ENCODE measurements at regions not wholly inside any gene's neighbourhood (a gene's known extent, or its start where the extent isn't known, plus 50 kb on each side); places are given as distances from the start of the nearest gene placed in this dataset.

- Histone ChIP-seq H3K4me2 (ENCODE audit: low read depth, low read length, poor library complexity, severe bottlenecking) (no peak overlapping the region), H3K9ac (ENCODE audit: low read depth, low read length, poor library complexity, severe bottlenecking) (no peak overlapping the region), H3K9me3 (ENCODE audit: insufficient read depth, low read depth, low read length) (no peaks in the 10 kb centered on the region), H3K36me3 (ENCODE audit: insufficient read depth, low read length) (no peaks in the 10 kb centered on the region), H4K20me1 (ENCODE audit: insufficient read depth, low read length, poor library complexity, severe bottlenecking) (no peaks in the 10 kb centered on the region), H3F3A (ENCODE audit: low read depth) (no peaks in the 10 kb centered on the region), H3K79me2 (ENCODE audit: insufficient read depth, low read length) (no peaks in the 10 kb centered on the region), H3K4me3 (ENCODE audit: low read length, poor library complexity, severe bottlenecking) (no peak overlapping the region), H2AFZ (ENCODE audit: low read length) (no peak overlapping the region), H3K27me3 (ENCODE audit: insufficient read depth, low read length, poor library complexity, severe bottlenecking) (no peaks in the 10 kb centered on the region), H3K4me1 (ENCODE audit: insufficient read depth, low read length, poor library complexity, severe bottlenecking) (no peaks in the 10 kb centered on the region), H3K9me2 (replicated peaks; ENCODE audit: low read depth, low read length) (no peaks in the 10 kb centered on the region)
- TF ChIP-seq EZH2phosphoT487 (IDR thresholded peaks at IDR 0.05; ENCODE audit: borderline replicate concordance) = no peak
- TF ChIP-seq, protein P1, sequence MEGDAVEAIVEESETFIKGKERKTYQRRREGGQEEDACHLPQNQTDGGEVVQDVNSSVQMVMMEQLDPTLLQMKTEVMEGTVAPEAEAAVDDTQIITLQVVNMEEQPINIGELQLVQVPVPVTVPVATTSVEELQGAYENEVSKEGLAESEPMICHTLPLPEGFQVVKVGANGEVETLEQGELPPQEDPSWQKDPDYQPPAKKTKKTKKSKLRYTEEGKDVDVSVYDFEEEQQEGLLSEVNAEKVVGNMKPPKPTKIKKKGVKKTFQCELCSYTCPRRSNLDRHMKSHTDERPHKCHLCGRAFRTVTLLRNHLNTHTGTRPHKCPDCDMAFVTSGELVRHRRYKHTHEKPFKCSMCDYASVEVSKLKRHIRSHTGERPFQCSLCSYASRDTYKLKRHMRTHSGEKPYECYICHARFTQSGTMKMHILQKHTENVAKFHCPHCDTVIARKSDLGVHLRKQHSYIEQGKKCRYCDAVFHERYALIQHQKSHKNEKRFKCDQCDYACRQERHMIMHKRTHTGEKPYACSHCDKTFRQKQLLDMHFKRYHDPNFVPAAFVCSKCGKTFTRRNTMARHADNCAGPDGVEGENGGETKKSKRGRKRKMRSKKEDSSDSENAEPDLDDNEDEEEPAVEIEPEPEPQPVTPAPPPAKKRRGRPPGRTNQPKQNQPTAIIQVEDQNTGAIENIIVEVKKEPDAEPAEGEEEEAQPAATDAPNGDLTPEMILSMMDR (conservative IDR thresholded peaks at IDR 0.05; ENCODE audit: low read length) = no peak
These were observed 352.9 kb upstream of the ROBO2 start for GRCh38 chr3:76687019-76687418.

DNA sequence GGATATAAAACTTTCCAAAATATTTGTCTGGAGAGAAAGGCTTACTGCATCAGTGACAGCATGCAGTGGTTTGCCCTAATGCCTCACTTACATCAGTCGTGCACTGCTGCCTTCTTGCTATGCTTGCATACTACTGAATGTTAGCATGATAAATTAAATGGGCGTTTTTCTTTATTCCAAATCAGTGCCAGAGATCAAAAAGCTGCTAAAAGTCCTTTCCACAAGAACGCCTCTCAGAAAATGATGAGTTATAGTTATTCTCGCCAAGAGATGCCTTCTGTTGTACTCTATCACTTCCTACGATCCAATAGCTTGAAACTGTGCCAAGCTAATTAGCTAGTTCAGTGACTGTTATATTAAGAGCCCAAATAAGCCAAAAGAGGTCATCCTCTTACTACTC lies 345.8 kb upstream of the ROBO2 start:
- Histone ChIP-seq H3K79me2 (ENCODE audit: insufficient read depth, low read length) (no peaks in the 10 kb centered on the region), H3K4me3 (ENCODE audit: low read length, poor library complexity, severe bottlenecking) (no peak overlapping the region), H3K36me3 (ENCODE audit: insufficient read depth, low read length) (no peaks in the 10 kb centered on the region), H2AFZ (ENCODE audit: low read length) (no peak overlapping the region), H3K27me3 (ENCODE audit: insufficient read depth, low read length, poor library complexity, severe bottlenecking) (peaks cover 3% of the 10 kb centered on the region), H3K9me2 (replicated peaks; ENCODE audit: low read depth, low read length) (no peaks in the 10 kb centered on the region), H3K9me3 (ENCODE audit: insufficient read depth, low read depth, low read length) (no peaks in the 10 kb centered on the region), H3K4me1 (ENCODE audit: insufficient read depth, low read length, poor library complexity, severe bottlenecking) (no peaks in the 10 kb centered on the region), H4K20me1 (ENCODE audit: insufficient read depth, low read length, poor library complexity, severe bottlenecking) (no peaks in the 10 kb centered on the region), H3K4me2 (ENCODE audit: low read depth, low read length, poor library complexity, severe bottlenecking) (no peak overlapping the region), H3K9ac (ENCODE audit: low read depth, low read length, poor library complexity, severe bottlenecking) (no peak overlapping the region), H3F3A (ENCODE audit: low read depth) (no peaks in the 10 kb centered on the region)
- TF ChIP-seq, protein P1 (conservative IDR thresholded peaks at IDR 0.05; ENCODE audit: low read length) = no peak
- TF ChIP-seq EZH2phosphoT487 (IDR thresholded peaks at IDR 0.05; ENCODE audit: borderline replicate concordance) = no peak

DNA sequence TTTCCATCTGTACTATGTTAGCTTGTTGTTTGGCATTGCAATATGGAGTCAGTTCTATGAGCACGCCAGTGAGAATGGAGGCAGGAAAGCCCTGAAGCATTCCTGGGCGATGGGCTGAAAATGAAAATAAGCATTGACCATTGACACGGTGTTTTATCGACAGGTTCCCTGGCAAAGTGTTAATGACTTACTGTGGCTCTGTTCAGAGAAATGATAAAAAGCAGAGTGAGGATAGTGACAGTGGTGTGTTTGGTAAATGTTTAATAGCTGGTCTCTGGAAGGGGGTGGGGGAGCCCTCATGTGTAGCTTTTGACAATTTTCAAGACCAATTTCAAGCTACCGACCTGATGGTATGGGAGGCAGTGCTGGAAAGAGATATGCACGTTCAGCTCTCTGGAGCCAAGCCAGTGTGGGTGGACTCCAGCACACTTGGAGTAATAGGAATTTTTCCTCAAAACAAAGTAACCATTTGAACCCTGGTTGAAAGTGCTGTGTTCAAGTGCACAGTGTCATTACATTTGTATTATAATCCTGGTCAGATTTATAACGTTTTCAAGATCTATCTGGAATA lies 341.7 kb upstream of the ROBO2 start:
- Histone ChIP-seq H3F3A (ENCODE audit: low read depth) (no peaks in the 10 kb centered on the region), H3K4me2 (ENCODE audit: low read depth, low read length, poor library complexity, severe bottlenecking) (no peak overlapping the region), H3K27me3 (ENCODE audit: insufficient read depth, low read length, poor library complexity, severe bottlenecking) (peaks cover 3% of the 10 kb centered on the region), H2AFZ (ENCODE audit: low read length) (no peak overlapping the region), H3K4me3 (ENCODE audit: low read length, poor library complexity, severe bottlenecking) (no peak overlapping the region), H3K9ac (ENCODE audit: low read depth, low read length, poor library complexity, severe bottlenecking) (no peak overlapping the region), H3K4me1 (ENCODE audit: insufficient read depth, low read length, poor library complexity, severe bottlenecking) (no peaks in the 10 kb centered on the region), H3K79me2 (ENCODE audit: insufficient read depth, low read length) (no peaks in the 10 kb centered on the region), H4K20me1 (ENCODE audit: insufficient read depth, low read length, poor library complexity, severe bottlenecking) (no peaks in the 10 kb centered on the region), H3K36me3 (ENCODE audit: insufficient read depth, low read length) (no peaks in the 10 kb centered on the region), H3K9me2 (replicated peaks; ENCODE audit: low read depth, low read length) (no peaks in the 10 kb centered on the region), H3K9me3 (ENCODE audit: insufficient read depth, low read depth, low read length) (no peaks in the 10 kb centered on the region)
- no peak for TF ChIP-seq EZH2phosphoT487 (IDR thresholded peaks at IDR 0.05; ENCODE audit: borderline replicate concordance)
- TF ChIP-seq, protein P1 (conservative IDR thresholded peaks at IDR 0.05; ENCODE audit: low read length) = no peak

All from Loucy (cell line).